Ovary (tissue), 7 donors: ENCODE measurements at regions not wholly inside any gene's neighbourhood (a gene's known extent, or its start where the extent isn't known, plus 50 kb on each side); places are given as distances from the start of the nearest gene placed in this dataset.

Experiments
- DNase-seq, 5 donors: peaks; one replicate each; pipeline ENCODE4 v3.0.0-alpha.2; 2019 to 2020
- H3K27ac ChIP-seq, 2 donors: fragments of 200-600 bp; one replicate each; pipeline versions ENCODE4 v1.5.1 to v1.8.0; 2019 to 2022
- H3K27me3 ChIP-seq: fragments of 200-600 bp; one replicate; pipeline ENCODE4 v1.8.0; 2022
- H3K36me3 ChIP-seq: fragments of 200-600 bp; sonication (generic); one replicate; pipeline ENCODE4 v1.5.1; 2019
- H3K4me1 ChIP-seq: one replicate; pipeline ENCODE4 v1.8.1; 2013; ENCODE audit warnings: mild to moderate bottlenecking, moderate library complexity; ENCODE audit not compliant: insufficient read depth
- H3K4me3 ChIP-seq: fragments of 200-600 bp; sonication (generic); one replicate; pipeline ENCODE4 v1.5.1; 2017
- H3K9me3 ChIP-seq, 2 donors: fragments of 200-600 bp in 1 of 2; sonication (generic) in 1 of 2; one replicate each; pipeline versions ENCODE4 v1.5.1 to v1.8.1; 2013 to 2019; ENCODE audit warnings: mild to moderate bottlenecking in 1 of 2, moderate library complexity in 1 of 2
- EP300 ChIP-seq: sonication (generic); formaldehyde crosslinking; IDR thresholded peaks from one replicate; pipeline ENCODE4 v1.6.1; 2017; ENCODE audit warnings: antibody characterized with exemption
- POLR2A ChIP-seq: fragments of 450-650 bp; IDR thresholded peaks from one replicate; pipeline ENCODE4 v1.6.1; 2017; ENCODE audit warnings: antibody characterized with exemption, mild to moderate bottlenecking, moderate library complexity
- WGBS, 3 donors: extraction: QIAGEN DNeasy Blood & Tissue Kit in 1 of 3; methylation state at CpG; one replicate each; pipeline versions ENCODE4 v1.1.5 to v1.1.7; 2013 to 2017; 5-methylcytosine and 5-hydroxymethylcytosine counted together
- intact Hi-C, 4 donors: fragments of 100-400 bp; cut with DNase I; formaldehyde crosslinking; loops; one replicate each; pipeline versions ENCODE4 v1.11.0 to v1.15.1; 2022 to 2023
- TF ChIP-seq, protein P1 (sequence below), 3 donors: fragments of 450-650 bp in 2 of 3; fragments of 200-600 bp in 1 of 3; IDR thresholded peaks; one replicate each; pipeline versions ENCODE4 v1.5.1 to v1.8.0; 2016 to 2022; ENCODE audit warnings: antibody characterized with exemption in 3 of 3, mild to moderate bottlenecking in 1 of 3
- donor health status: DM: no; HTN: no; CAD: no; lungs with moderate emphysema.
- donor health status: DM: no; HTN: no; CAD: no.
- donor health status: Bipolar disorder and iron deficiency.
- donor health status: DM: no; HTN: no; CAD: no.
- donor health status: DM: yes; HTN: yes; CAD: no.

DNA sequence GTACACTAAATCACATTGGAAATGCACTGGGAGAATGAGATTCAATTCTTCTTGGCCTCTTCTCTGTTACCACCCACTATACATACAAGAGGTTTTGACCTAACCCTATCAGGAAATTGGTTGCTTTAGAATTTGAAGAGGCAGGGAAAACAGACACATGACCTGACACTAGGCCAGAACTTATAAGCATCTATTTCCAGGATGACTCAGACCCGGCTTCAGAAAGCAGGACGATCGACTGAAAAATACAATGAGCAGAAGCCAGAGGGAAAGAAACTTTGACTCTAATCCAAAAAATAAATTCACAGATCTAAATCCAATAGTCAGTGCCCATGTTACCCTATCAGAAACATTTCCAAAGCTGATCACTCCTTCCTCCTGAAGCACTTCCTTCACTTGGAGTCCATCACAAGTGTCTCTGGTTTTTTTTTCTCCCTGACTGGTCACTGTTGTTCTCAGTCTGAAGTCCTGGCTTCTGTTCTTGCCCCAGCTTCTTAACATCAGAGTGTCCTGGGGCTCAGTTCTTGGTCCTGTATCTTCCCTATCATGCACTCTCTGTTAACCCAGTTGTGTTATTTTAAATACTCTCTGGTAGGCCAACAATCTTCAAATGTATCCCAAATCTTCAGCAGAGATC lies 133.6 kb downstream of the P2RY1 start:
- DNase-seq, result no peak
- Histone ChIP-seq H3K36me3 (no peaks in the 10 kb centered on the region), H3K4me3 (no peak overlapping the region), H3K27ac (no peak overlapping the region), H3K9me3 (no peaks in the 10 kb centered on the region), H3K4me1 (no peaks in the 10 kb centered on the region), H3K27me3 (no peaks in the 10 kb centered on the region)
- intact Hi-C loops, result no loop called here
- TF ChIP-seq POLR2A (no peak), EP300 (no peak)
- TF ChIP-seq, protein P1, sequence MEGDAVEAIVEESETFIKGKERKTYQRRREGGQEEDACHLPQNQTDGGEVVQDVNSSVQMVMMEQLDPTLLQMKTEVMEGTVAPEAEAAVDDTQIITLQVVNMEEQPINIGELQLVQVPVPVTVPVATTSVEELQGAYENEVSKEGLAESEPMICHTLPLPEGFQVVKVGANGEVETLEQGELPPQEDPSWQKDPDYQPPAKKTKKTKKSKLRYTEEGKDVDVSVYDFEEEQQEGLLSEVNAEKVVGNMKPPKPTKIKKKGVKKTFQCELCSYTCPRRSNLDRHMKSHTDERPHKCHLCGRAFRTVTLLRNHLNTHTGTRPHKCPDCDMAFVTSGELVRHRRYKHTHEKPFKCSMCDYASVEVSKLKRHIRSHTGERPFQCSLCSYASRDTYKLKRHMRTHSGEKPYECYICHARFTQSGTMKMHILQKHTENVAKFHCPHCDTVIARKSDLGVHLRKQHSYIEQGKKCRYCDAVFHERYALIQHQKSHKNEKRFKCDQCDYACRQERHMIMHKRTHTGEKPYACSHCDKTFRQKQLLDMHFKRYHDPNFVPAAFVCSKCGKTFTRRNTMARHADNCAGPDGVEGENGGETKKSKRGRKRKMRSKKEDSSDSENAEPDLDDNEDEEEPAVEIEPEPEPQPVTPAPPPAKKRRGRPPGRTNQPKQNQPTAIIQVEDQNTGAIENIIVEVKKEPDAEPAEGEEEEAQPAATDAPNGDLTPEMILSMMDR (IDR thresholded peaks at IDR 0.05), result no peak
- WGBS, 3 donors, result 16 to 51% (median 32%) methylated on average over 3 of the region's 3 CpGs

DNA sequence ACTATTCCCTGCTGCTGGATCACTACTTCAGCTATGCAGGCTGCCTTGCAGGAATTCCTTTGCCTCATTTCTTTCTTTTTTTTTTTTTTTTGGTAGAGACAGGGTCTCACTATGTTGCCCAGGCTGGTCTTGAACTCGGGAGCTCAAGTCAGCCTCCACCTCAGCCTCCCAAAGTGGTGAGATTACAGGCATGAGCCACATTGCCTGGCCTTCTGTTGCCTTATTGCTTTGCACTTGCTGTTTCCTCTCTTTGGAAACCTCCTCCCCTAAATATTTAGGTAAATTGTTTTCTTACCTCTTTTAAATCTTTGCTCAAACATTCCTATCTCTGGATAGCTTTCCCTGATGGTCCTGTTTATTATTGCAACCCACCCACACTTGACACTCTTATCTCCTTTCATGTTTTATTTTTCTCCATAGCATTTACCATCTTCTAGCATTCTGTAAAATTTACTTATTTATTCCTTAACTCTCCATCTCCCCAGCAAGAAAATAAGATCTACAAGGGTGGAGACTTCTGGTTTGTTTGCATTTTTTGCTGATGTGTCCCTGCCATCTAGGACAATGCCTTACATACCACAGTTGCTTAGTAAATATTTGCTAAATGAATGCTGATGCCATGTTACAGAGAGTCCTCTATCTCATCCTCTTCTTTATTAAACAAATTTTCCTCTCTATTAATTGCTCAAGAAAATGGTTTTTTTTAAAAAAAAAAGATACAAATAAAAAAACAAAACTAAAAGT lies 134.8 kb downstream of the P2RY1 start:
- Histone ChIP-seq H3K27me3 (no peaks in the 10 kb centered on the region), H3K9me3 (no peaks in the 10 kb centered on the region), H3K36me3 (no peaks in the 10 kb centered on the region), H3K4me1 (no peaks in the 10 kb centered on the region), H3K4me3 (no peak overlapping the region), H3K27ac (no peak overlapping the region)
- intact Hi-C loops, result no loop called here
- TF ChIP-seq, protein P1 (IDR thresholded peaks at IDR 0.05), result no peak
- TF ChIP-seq POLR2A (no peak), EP300 (no peak)
- DNase-seq, result no peak
- WGBS, 3 donors, result 81 to 91% (median 85%) methylated on average over 1 of the region's 1 CpG

GRCh38 chr3:152970851-152971250 lies 135.9 kb downstream of the P2RY1 start:
- no peaks in the 10 kb centered on the region for H3K4me1 ChIP-seq
- 89 to 93% (median 91%) methylated on average over 4 of the region's 4 CpGs for WGBS, 3 donors
- H3K36me3 ChIP-seq, result no peaks in the 10 kb centered on the region
- DNase-seq, result no peak
- intact Hi-C loops, result no loop called here
- no peaks in the 10 kb centered on the region for H3K27me3 ChIP-seq
- no peak overlapping the region for H3K4me3 ChIP-seq
- no peak for TF ChIP-seq EP300
- TF ChIP-seq POLR2A, result no peak
- TF ChIP-seq, protein P1 (IDR thresholded peaks at IDR 0.05), result no peak
- no peak overlapping the region for H3K27ac ChIP-seq
- no peaks in the 10 kb centered on the region for H3K9me3 ChIP-seq

- H3K4me1 ChIP-seq, result no peaks in the 10 kb centered on the region
- H3K27ac ChIP-seq, result no peak overlapping the region
- no peak overlapping the region for H3K4me3 ChIP-seq
- no peaks in the 10 kb centered on the region for H3K36me3 ChIP-seq
- DNase-seq, result no peak
- TF ChIP-seq EP300 (no peak), POLR2A (no peak)
- TF ChIP-seq, protein P1 (IDR thresholded peaks at IDR 0.05), result no peak
- intact Hi-C loops, result no loop called here
- WGBS, 3 donors, result 91 to 93% (median 92%) methylated on average over 4 of the region's 4 CpGs
- no peaks in the 10 kb centered on the region for H3K27me3 ChIP-seq
- H3K9me3 ChIP-seq, result no peaks in the 10 kb centered on the region
These were observed 136.9 kb downstream of the P2RY1 start for GRCh38 chr3:152971880-152972279.
